PC-3 (cell line): ENCODE measurements at regions not wholly inside any gene's neighbourhood (a gene's known extent, or its start where the extent isn't known, plus 50 kb on each side); places are given as distances from the start of the nearest gene placed in this dataset.

Source experiments
- CTCF ChIP-seq: fragments of 300-600 bp; sonication (generic); conservative IDR thresholded peaks from 2 replicates; pipeline ENCODE4 v1.5.1; 2017; ENCODE audit warnings: antibody characterized with exemption, low read depth, mild to moderate bottlenecking, low read length
- EZH2 ChIP-seq: fragments of 300-600 bp; sonication (generic); IDR thresholded peaks from one replicate; pipeline ENCODE4 v1.6.1; 2017; ENCODE audit warnings: antibody characterized with exemption, mild to moderate bottlenecking, low read length; ENCODE audit not compliant: unreplicated experiment

GRCh38 chr1:234961456-234962339 lies 166.9 kb downstream of the TOMM20 start:
- TF ChIP-seq CTCF (no peak), EZH2 (no peak)
